CD4-positive, alpha-beta T cell treated with Interleukin-15 for 1 hour (primary cell): ENCODE measurements at regions not wholly inside any gene's neighbourhood (a gene's known extent, or its start where the extent isn't known, plus 50 kb on each side); places are given as distances from the start of the nearest gene placed in this dataset.

Source experiments
- DNase-seq: peaks from one replicate; pipeline ENCODE4 v3.0.0-alpha.2; 2020

DNA sequence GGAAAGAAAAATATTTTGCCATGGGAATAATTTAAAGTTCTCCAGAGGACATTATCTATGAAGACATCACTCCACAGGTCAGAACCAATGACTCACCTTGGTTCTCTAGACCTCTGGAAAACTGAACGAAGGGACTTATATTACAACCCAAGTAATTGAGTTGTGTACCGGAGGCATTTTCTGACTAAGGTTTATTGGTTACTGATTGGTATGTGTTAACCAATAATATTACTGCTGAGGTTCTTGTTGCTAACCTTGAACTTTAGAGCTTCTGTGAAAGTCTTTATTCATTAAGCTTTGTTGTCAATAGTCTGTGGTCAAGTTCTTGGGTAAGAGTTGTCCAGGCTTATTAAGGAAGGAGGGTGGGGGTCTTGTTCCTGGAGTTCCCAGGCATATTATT, 78.1 kb upstream of the MTPN start:
- no peak for DNase-seq

DNA sequence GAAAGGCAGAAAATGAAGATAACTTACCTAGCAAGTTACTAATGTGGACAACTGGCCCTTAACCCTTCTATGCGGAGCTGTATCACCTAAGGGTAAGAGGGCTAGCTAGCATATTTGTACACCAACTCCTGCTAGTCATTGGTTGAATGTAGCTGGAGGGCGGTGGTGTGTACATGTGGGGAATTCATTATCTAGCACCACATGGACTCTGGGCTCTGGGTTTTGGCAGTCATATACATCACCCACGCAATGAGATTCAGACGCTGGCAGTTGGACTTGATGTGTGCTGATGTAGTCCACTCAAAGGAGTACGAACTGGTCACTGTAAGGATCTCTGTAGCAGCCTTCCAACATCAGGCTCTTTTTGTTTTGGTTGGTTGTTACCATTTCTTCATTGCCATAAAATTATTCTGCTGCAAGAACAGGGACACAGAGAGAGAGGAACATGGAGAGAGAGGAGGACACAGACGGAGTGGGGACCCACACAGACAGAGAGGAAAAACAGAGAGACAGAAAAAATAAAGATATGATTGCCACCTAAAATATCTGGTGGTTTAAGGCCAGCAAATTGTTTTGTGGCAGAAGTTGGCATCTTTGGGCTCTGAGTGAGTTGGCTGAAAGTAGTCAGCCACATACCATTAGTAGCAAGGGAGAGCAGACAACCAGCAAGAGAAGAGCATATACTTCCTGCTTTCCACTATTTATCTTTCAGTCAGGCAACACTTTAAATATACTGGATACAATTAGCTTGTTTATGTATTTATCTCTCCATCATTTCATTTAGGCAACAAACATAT, 76.7 kb upstream of the MTPN start:
- no peak for DNase-seq

DNA sequence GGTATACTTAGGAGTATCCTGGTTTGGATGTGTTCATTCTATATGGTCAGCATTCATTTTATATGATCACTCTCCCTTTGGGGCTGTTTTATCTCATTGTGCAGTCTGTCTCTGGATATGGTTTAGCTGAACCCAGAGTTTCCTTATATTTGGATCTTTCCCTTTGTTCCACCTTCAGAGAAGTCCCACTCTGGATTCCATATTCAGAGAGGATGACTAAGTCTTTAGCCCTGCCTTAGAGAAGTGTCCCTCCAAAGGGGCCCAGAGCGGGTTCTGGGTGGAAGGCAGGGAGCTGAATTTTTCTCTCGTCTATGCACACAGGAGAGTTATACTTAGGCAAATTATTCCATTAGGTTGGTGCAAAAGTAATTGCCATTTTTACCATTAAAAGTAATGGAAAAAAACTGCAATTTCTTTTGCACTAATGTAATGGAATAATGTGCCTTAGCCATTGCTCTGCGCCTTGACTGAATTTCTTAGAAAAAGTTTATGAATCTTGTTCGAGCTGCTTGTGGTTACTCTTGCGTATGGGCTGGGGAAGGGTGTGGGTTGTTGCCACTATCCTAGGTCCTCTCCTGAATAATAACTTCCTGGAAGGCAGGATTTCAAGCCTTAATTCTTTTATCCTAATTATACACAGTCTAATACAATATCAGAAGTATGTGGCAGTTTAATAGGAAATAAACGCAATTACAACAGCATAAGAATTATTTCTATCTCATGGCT, 74.2 kb upstream of the MTPN start:
- no peak for DNase-seq

DNA sequence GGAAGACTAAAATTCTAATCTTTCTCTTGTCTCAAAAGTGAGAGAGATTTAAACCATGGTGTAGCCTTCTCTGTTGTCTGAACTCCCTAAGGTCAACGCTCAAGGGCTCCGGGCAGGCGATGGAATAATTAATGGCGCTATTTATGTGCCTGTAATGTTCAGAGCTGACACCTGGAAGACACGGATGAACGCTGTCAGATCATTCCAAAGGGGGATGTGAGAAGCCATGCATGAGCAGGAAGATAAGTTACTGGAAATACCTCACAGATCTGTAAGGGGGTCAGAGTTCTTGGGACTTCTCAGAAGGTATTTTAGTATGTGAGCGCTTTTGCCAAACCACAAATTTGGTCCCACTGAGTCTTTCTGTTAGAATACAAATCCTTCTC, 73.3 kb upstream of the MTPN start:
- no peak for DNase-seq

DNA sequence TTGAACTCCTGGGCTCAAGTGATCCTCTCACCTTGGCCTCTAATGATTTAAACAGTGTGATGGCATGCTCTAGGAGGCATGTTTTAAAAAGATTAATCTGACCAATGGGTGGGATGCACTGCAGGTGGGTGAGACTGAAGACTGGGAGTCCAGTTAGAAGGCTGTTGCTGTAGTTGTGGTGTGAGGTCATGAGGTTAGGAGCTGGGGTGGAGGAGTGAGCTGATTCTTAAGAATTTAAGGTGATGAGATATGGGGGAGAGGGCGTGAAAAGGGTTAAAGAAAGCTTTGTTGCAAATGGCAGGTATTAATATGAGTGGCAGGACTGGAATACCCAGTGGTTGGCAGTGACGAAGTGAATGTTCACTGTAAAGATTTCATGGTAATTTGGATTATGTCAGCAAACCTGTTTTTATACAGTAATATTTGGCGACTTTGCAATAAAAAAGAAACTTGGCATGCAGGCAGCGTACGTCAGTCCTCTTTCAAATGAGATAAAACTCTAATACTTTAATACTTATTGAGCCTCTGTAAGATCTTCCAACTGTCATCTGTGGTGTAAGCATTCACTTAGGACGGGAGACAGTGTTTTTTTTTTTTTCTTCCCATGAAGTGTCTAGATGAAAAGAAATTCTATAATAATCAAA, 72.8 kb upstream of the MTPN start:
- no peak for DNase-seq

DNA sequence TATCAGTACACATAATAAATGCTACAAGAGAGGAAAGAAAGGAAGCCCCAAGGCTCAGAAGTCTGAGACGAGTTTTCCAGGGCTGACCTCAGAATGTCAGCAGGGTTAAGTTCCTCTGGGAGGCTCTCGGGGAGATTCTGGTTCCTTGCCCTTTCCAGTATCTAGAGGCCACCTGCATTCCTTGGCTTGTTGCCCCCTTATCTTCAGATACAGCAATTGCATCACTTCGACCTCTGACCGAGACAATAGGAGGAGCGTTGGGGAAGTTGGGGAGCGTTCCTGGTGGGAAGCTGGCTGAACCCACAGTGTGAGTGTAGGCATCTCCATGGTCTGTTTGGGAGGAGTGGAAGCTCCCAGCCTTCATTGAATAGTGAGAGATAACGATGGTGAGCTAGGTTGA, 72.0 kb upstream of the MTPN start:
- DNase-seq: no peak

- DNase-seq: no peak
Measured at GRCh38 chr7:136046548-136046947, 69.4 kb upstream of the MTPN start.

- no peak for DNase-seq
Measured at GRCh38 chr7:136045992-136046391, 68.8 kb upstream of the MTPN start.

GRCh38 chr7:136045181-136045580, 68.0 kb upstream of the MTPN start:
- DNase-seq: no peak

- DNase-seq: no peak
Measured at GRCh38 chr7:136039577-136040345, 62.6 kb upstream of the MTPN start.

DNA sequence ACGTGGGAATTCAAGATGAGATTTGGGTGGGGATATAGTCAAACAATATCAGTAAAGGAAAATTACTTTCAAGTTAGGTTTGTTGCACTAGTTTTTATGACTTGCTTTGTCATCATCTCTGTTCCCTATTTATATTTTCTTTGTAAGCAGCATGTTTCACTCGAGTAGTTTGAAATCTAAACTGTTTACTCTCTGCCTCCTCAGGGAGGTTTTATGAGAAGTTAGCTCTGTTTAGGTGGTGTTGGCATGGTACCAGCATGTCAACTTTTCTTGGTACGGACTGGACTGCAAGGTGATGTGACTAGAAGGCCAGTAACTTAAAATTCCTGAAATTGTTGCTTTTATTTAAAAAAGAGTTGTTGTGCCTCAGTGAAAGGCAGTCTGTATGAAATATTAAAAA, 59.2 kb upstream of the MTPN start:
- no peak for DNase-seq

GRCh38 chr7:136034132-136034531, 57.0 kb upstream of the MTPN start:
- no peak for DNase-seq

DNA sequence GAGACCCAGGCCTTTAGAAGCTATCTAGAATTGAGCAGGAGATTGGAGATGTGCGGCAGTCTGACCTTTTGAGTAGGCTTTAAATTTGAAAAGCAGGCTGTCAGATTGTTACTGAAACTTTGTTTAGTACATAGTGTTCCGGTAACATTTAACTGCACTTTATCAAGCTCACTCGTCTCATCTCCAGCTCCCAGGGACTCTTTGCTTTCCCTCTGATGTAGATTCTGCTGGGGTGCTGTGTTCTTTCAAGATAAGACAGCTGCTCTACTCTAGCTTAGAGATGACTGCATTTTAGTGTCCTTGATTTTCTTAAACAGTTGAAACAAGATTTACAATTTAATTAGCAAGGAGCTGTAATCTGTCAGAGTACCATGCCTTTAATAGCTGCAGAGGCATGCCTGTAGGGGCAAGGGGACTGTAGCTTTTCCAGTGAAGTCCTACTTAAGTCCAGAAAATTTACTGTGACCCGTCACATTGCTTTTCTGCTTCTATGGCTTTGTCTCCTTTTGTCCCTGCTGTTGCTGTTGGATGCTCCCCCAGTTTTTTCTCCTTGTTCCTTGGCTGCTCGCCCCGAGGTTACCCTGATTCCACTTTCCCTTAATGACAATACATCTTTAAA, 56.4 kb upstream of the MTPN start:
- DNase-seq: no peak

DNA sequence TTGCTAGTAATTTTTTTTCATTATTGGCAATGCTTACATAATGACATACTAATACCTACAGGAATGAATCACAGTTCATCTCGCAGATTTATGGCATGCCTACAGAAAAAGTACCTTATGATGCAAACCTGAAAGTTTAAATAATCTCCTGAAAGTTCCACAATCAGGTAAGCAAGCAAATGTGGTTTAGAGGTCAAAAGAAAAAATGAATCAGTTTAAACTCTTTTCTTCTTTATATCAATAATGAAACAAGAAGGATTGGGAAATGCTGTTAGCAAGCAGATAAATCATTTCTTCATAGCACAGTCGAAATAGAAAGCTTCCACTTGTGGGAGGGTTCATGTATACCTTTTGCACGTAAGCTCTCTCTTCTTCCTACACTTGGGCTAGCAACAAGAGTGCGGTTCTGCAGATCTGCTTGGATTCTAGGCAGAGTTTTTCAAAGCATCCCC, 53.7 kb upstream of the MTPN start:
- DNase-seq: no peak

GRCh38 chr7:136030330-136030729, 53.2 kb upstream of the MTPN start:
- no peak for DNase-seq

DNA sequence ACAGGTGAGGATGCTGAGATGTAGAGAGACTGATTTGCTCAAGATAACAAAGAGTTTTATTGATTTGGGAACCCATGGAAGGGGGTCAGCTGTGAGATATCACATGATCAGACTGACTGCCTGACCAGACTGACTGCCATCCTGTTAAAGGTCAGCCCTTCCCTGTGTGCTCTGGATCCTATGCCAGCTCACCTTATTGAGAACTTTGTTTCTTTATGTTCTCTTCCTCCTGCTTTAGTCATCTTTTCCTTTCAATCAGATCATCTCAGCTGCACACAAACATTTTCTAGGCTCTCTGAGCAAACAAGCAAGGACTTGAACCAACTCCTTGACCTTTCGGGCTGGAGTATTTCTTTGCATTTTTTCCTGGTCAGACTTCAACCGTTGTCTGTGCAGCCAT, 50.0 kb upstream of the MTPN start:
- no peak for DNase-seq
